ENCODE measurements at regions not wholly inside any gene's neighbourhood (a gene's known extent, or its start where the extent isn't known, plus 50 kb on each side); places are given as distances from the start of the nearest gene placed in this dataset.

DNA sequence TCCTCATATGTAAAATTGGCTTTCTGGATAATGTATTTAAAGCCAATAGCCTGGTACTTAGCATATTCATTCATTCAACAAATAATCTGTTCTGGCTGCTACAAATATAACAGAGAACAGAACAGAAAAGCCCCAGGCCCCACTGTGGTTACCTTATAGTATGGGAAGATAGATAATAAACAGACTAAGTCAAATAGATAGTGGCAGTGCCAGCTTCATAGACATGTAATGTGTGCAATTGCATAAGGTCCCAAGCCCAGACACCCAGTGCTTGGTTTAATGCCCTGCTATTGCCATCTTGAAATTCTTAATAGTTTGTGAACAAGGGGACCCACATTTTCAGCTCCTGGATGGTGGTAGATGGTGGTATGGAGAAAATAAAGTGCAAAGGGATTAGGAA is 320.2 kb upstream of the USP15 start:
- Histone ChIP-seq H3K4me1 (no peaks in the 10 kb centered on the region), H3K27me3 (no peaks in the 10 kb centered on the region), H3K27ac (no peak overlapping the region), H3K36me3 (replicated peaks in 1 of 2; ENCODE audit: insufficient read depth in 1 of 2, low read depth in 2 of 2) (no peaks in the 10 kb centered on the region), H3K4me3 (no peak overlapping the region), H3K9me3 (no peaks in the 10 kb centered on the region)
- ATAC-seq (no peak), DNase-seq (no peak)
- TF ChIP-seq, protein P1, sequence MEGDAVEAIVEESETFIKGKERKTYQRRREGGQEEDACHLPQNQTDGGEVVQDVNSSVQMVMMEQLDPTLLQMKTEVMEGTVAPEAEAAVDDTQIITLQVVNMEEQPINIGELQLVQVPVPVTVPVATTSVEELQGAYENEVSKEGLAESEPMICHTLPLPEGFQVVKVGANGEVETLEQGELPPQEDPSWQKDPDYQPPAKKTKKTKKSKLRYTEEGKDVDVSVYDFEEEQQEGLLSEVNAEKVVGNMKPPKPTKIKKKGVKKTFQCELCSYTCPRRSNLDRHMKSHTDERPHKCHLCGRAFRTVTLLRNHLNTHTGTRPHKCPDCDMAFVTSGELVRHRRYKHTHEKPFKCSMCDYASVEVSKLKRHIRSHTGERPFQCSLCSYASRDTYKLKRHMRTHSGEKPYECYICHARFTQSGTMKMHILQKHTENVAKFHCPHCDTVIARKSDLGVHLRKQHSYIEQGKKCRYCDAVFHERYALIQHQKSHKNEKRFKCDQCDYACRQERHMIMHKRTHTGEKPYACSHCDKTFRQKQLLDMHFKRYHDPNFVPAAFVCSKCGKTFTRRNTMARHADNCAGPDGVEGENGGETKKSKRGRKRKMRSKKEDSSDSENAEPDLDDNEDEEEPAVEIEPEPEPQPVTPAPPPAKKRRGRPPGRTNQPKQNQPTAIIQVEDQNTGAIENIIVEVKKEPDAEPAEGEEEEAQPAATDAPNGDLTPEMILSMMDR (IDR thresholded peaks at IDR 0.05), result no peak
- no peak for TF ChIP-seq POLR2A (IDR thresholded peaks at IDR 0.05)
- intact Hi-C loops (cut with DNase I), result no loop called here

- Histone ChIP-seq H3K27me3 (no peaks in the 10 kb centered on the region), H3K27ac (no peak overlapping the region), H3K4me3 (no peak overlapping the region), H3K36me3 (replicated peaks in 1 of 2; ENCODE audit: insufficient read depth in 1 of 2, low read depth in 2 of 2) (no peaks in the 10 kb centered on the region), H3K4me1 (no peaks in the 10 kb centered on the region), H3K9me3 (no peaks in the 10 kb centered on the region)
- TF ChIP-seq, protein P1 (IDR thresholded peaks at IDR 0.05), result no peak
- TF ChIP-seq POLR2A (IDR thresholded peaks at IDR 0.05), result no peak
- DNase-seq (no peak), ATAC-seq (no peak)
- 11 to 54% methylated on average over 1 of the region's 1 CpG for WGBS, 2 donors
- intact Hi-C loops (cut with DNase I), result no loop called here
These were observed 303.7 kb upstream of the USP15 start for GRCh38 chr12:61956545-61956944.

- H3K27me3 ChIP-seq, result no peaks in the 10 kb centered on the region
- no peaks in the 10 kb centered on the region for H3K4me1 ChIP-seq
- no peaks in the 10 kb centered on the region for H3K36me3 ChIP-seq (replicated peaks in 1 of 2; ENCODE audit: insufficient read depth in 1 of 2, low read depth in 2 of 2)
- H3K9me3 ChIP-seq, result no peaks in the 10 kb centered on the region
- WGBS, 2 donors, result 79 to 97% methylated on average over 1 of the region's 1 CpG
- DNase-seq (no peak), ATAC-seq (no peak)
- intact Hi-C loops (cut with DNase I), result no loop called here
- no peak for TF ChIP-seq POLR2A (IDR thresholded peaks at IDR 0.05)
- TF ChIP-seq, protein P1 (IDR thresholded peaks at IDR 0.05), result no peak
- no peak overlapping the region for H3K4me3 ChIP-seq
- H3K27ac ChIP-seq, result no peak overlapping the region
These were observed 285.7 kb upstream of the USP15 start for GRCh38 chr12:61974461-61974860.

DNA sequence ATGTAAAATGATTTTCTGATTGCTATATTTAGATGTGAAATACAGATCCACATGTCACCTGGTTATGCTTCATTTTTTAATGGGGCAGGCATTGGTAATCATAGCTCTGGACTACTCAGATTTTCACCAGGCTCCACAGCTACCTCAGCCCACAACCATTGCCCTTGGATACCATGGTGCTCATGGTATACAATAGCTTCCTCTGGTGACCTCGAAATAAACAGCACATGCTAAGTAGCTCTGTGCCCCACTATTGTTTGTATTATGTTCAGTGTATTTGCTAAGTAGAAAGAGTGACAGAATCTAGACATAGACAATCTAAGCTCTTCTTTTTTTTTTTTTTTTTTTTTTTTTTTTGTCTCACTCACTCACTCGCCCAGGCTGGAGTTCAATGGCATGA is 274.4 kb upstream of the USP15 start:
- H3K4me1 ChIP-seq, result peaks cover 12% of the 10 kb centered on the region
- no peak for DNase-seq
- no peak for ATAC-seq
- no peak overlapping the region for H3K4me3 ChIP-seq
- intact Hi-C loops (cut with DNase I), result no loop called here
- no peak for TF ChIP-seq POLR2A (IDR thresholded peaks at IDR 0.05)
- TF ChIP-seq, protein P1 (IDR thresholded peaks at IDR 0.05), result no peak
- H3K36me3 ChIP-seq (replicated peaks in 1 of 2; ENCODE audit: insufficient read depth in 1 of 2, low read depth in 2 of 2), result no peaks in the 10 kb centered on the region
- H3K27me3 ChIP-seq, result no peaks in the 10 kb centered on the region
- H3K27ac ChIP-seq, result no peak overlapping the region
- WGBS, 2 donors, result 62 to 66% methylated on average over 2 of the region's 2 CpGs
- H3K9me3 ChIP-seq, result no peaks in the 10 kb centered on the region

GRCh38 chr12:61987173-61987572 is 273.0 kb upstream of the USP15 start:
- DNase-seq, result no peak
- TF ChIP-seq, protein P1 (IDR thresholded peaks at IDR 0.05), result no peak
- TF ChIP-seq POLR2A (IDR thresholded peaks at IDR 0.05), result no peak
- Histone ChIP-seq H3K9me3 (no peaks in the 10 kb centered on the region), H3K4me1 (peaks cover 12% of the 10 kb centered on the region), H3K27me3 (no peaks in the 10 kb centered on the region), H3K27ac (no peak overlapping the region), H3K4me3 (no peak overlapping the region), H3K36me3 (replicated peaks in 1 of 2; ENCODE audit: insufficient read depth in 1 of 2, low read depth in 2 of 2) (no peaks in the 10 kb centered on the region)
- no peak for ATAC-seq
- intact Hi-C loops (cut with DNase I), result no loop called here
- WGBS, 2 donors, result 74 to 76% methylated on average over 2 of the region's 2 CpGs
